ENCODE measurements at regions not wholly inside any gene's neighbourhood (a gene's known extent, or its start where the extent isn't known, plus 50 kb on each side); places are given as distances from the start of the nearest gene placed in this dataset.
"Not testable (repeated sequence)": the region's sequence is repeated elsewhere in the genome, so short reads cannot be mapped to it uniquely, and the experiment has no call there.

DNA sequence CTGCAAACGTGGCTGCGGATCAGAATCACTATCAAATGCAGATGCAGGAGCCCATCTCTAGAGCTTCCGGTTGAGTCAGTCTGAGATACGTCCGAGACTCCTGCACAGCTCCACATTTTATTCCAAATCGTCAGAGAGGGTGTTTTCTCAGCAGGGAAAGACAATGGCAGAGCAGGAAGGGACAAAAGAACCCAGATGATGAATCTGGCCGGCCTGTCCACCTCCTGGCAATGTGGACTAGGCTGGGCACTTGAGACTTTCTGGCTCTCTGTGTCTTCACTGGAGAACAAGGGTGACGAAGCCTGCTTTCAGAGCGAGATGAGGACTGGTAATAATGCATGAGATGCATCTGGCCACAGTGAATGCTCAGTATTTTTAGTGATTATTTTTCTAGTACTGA, 255.9 kb upstream of the MYT1L start:
- no peak for DNase-seq (ENCODE audit: low read depth)

DNA sequence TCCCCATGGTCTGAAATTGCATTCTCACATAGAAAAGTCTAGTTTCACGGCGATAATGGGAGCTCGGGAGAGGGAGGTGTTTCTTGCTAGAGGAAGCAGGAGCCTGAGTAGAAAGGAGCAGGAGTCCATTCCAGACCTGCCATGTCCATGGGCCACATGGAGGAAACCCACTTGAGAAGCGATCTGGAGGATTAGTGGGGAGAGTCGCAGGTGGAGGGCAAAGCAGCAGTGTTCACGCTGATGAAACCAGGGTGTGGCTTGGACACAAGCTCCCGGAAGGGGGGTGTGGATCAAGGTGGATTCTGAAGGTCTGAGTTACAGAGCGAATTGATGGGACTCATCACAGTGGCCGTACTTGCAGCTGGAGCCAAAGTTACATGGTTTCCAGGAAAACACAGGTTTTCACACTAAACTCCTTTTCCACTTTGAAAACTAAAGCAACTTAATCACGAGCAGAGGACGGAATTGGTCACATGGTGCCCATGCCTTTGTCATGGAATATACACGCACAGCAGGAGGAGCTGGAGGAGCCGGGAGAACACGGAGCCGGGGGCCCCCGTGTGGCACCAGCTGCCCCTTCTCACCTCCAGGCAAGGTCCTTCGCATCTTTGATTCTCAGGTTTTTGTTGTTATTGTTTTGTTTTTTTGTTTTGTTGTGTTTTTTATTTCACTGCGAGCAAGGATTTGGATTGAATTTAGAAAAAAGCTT, 255.1 kb upstream of the MYT1L start:
- DNase-seq (ENCODE audit: low read depth) = no peak

DNA sequence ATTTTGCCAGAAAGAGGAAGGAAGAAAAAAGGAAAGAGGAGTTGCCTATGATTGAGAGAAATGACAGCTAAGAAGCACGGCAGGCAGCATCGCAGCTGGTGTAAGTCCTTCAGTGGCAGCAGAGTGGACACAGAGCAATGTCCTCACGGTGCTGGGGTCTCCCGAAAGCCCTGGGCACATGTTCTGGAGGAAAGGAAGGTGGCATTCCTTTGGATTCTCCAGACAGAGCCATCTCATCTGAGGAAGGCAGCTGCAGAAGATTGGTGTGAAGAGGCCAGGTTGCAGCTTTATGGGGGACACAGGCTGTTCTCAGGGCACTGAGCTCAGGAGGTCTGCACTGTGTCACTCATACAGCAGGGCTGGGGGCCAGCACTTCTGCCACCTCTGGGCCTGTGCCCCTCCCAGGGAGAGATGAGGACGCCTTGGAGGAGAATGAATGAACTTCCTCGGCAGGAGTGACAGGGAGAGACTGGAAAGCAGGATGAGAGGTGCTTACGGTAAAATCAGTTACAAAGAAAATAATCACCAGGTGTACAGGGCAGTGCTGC, 252.0 kb upstream of the MYT1L start:
- no peak for DNase-seq (ENCODE audit: low read depth)

DNA sequence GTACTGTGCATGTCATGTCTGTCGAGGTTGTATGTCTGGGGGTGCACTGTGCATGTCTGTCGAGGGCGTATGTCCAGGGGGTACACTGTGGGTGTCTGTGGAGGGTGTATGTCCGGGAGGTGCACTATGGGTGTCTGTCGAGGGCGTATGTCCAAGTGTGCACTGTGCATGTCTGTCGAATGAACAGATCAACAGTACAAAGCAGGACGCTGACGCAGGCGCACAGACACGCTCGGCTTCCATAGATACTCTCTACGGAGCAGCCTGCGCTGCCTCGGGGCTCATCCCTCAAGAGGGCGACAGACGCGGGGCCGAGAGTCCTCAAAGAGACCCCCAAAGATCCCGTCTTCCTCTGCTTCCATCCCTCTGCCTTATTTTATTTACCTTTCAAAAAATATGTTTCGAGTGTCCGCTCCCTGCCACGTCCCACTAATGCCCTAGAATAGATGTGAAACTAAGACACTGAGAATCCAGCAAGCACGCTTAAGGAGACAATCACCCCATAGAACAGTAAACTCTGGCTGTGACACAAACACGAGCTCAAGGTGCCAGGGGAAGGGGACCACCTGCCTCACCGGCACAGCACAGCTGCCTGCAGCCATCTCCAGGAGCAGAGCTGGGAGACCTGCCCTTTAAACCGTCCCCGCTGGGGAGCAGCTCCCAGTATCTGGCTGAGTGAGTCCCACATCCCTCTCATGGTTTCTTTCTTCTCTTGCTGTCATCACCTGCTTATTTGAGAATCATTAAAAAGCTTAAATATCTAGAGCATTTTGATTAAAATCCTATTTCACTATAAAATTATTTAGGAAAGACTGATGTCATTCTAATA, 250.5 kb upstream of the MYT1L start:
- DNase-seq (ENCODE audit: low read depth) = no peak

DNA sequence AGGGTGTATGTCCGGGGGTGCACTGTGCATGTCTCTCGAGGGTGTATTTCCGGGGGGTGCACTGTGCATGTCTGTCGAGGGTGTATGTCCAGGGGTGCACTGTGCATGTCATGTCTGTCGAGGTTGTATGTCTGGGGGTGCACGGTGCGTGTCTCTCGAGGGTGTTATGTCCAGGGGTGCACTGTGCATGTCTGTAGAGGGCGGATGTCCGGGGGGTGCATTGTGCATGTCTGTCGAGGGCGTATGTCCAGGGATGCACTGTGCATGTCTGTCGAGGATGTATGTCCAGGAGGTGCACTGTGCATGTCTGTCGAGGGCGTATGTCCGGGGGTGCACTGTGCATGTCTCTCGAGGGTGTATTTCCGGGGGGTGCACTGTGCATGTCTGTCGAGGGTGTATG, 249.8 kb upstream of the MYT1L start:
- DNase-seq (ENCODE audit: low read depth) = not testable (repeated sequence)

DNA sequence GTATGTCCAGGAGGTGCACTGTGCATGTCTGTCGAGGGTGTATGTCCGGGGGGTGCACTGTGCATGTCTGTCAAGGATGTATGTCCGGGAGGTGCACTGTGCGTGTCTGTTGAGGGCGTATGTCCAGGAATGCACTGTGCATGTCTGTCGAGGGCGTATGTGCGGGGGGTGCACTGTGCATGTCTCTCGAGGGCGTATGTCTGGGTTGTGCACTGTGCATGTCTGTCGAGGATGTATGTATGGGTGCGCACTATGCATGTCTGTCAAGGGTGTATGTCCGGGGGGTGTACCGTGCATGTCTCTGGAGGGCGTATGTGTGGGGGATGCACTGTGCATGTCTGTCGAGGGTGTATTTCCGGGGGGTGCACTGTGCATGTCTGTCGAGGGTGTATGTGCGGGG, 249.3 kb upstream of the MYT1L start:
- DNase-seq (ENCODE audit: low read depth) = no peak

DNA sequence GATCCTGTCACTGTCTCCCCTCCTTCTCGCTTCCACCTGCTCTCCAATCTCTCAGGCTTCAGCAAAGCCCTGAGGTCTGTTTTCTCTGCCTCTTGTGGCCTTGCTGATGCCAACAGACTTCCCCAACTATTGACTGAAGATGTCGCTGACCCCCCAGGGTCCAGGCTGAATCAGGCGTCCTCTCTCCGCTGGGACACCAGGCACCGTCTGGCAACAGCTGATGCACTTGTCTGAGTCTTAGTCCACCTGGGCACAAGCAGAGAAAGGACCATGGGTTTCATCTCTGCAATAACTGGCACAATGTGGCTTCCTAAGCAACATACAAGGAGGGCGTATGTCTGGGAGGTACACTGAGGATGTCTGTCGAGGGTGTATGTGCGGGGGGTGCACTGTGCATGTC, 248.7 kb upstream of the MYT1L start:
- DNase-seq (ENCODE audit: low read depth) = no peak

DNA sequence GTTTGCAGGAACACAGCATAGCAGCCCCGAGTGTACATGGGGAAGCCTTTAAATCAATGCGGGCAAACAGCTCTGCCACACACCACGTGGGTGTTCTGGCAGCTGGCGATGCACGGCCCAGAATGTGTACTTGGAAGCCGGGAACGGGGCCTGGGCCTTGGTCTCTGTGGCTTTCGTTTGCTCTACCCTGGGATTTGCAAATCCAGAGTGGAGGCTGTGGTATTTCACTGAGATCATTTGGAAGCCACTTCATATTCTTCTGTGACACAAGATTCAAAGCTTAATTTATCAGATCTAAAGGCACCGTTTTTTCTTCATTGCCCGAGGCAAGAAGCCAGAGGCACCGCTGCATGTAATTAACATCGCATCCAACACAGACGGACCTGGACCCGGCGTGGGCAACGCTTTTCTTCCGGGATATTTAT, 246.3 kb upstream of the MYT1L start:
- DNase-seq (ENCODE audit: low read depth) = no peak

DNA sequence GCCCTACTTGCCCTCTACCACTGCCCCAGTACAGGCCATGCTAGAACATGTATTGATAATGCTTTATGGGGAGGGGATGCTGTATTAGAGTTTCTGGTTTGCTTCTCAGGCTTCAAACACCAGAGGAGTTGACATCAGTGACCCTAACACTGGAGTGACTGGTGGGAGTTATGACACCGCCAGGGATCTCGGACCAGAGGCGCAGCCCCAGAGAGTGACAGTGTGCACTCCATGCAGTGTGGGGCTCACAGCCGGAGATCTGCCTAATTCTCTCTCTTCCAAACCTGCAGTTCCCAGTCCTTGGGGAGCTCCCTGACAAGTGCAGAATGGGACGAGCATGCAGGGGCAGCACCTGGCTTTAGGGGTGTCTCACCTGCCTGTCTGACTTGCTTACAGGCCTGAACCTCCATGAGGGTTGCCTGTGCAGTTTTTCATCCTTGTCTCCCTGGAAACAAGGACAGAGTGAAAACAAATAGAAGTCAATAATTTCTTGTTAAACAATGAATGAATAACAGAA, 244.9 kb upstream of the MYT1L start:
- no peak for DNase-seq (ENCODE audit: low read depth)

DNA sequence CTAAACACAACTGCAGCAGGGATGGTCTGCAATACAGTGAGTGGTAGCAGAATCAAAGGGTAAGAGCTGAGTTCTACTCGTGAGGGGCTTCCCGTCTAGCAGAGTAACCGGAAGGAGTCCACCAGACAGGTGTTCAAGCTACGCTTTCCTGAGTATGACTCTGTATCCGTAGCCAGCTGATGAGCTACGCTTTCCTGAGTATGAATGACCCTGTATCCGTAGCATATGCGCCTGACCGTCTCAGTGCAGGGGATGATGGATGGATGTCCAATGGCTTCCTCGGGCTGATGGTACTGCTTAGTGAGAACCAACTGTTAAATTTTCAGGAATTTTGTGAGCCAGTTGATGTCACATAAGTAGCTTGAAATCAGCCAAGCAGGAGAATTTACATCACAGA, 244.1 kb upstream of the MYT1L start:
- DNase-seq (ENCODE audit: low read depth) = no peak

DNA sequence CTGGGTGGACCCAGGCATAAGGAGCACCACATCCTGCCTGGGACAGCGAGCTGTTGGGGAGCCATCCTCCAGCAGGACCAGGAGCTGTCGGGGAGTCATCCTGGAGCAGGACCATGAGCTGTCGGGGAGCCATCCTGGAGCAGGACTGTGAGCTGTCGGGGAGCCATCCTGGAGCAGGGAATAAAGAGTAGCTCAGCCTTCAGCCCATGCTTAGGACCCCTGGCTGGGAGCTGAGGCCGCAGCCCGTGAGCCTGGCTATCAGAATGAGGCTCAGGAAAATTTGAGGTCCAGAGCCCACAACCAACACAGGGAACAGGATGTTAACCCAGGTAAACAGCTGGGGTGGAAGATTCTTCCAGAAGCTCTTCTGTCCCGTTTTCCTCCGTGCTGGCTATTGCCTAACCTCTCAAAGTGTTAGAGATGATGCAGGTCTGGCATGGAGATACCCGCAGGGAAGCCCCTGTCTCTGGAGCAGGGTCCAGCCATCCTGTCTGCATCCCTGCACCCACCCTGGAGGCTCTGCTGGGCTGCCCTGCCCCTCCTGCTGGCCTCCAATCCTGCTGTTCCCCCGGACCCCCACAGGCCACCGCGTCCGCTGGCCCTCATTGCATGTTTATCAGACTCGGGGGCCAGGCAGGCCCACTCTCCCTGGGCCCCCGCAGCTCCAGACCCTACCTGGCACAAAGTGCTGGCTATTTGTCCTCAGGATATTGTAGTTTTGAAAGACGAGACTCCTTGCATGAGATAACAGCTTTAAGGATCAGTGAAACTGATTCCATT, 243.5 kb upstream of the MYT1L start:
- no peak for DNase-seq (ENCODE audit: low read depth)

DNA sequence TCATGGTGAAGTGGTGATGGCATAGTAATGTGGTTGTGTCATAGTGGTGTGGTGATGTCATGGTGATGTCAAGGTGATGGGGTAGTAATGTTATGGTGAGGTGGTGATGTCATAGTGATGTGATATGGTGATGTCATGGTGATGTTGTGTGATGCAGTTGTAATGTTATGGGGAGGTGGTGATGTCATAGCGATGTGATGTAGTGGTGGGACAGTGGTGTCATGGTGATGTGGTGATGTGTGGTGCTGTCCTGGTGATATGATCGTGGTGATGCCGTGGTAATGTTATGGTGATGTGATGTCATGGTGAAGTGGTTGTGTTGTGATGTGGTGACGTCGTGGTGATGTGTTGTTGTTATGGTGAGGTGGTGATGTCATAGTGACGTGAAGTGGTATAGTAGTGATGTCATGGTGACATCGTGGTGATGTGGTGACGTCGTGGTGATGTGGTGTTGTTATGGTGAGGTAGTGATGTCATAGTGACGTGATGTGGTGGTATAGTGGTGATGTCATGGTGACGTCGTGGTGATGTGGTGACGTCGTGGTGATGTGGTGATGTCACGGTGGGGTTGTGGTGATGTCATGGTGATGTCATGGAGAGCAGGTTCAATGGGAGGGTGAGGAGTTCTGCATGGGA, 242.7 kb upstream of the MYT1L start:
- no peak for DNase-seq (ENCODE audit: low read depth)

DNA sequence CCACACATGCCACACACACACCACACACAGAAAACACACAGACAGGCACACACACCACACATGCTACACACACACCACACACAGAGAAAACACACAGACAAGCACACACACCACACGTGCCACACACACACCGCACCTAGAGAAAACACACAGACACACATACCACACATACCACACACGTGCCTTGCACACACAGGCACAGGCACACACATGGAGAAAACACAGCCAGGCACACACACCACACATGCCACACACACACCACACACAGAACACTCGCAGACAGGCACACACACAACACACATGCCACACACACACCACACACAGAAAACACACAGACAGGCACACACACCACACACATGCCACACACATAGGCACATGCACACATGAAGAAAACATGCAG, 242.1 kb upstream of the MYT1L start:
- no peak for DNase-seq (ENCODE audit: low read depth)

DNA sequence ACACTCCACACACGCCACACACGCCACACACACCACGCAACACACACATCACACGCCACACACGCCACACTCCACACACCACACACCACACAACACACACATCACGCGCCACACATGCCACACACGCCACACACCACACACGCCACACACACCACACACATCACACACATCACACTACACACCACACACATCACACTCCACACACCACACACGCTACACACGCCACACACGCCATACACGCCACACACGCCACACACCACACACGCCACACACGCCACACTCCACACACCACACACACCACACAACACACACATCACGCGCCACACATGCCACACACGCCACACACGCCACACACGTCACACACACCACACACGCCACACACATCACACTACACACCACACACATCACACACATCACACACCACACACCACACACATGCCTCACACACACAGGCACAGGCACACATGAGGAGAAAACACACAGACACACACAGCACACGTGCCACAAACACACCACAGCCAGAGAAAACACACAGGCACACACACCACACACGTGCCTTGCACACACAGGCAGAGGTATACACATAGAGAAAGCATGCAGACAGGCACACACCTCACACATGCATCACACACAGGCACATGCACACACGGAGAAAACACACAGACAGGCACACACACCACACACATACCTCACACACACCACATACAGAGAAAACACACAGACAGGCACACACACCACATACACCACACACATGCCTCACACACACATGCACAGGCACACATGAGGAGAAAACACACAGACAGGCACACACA, 241.5 kb upstream of the MYT1L start:
- no peak for DNase-seq (ENCODE audit: low read depth)

DNA sequence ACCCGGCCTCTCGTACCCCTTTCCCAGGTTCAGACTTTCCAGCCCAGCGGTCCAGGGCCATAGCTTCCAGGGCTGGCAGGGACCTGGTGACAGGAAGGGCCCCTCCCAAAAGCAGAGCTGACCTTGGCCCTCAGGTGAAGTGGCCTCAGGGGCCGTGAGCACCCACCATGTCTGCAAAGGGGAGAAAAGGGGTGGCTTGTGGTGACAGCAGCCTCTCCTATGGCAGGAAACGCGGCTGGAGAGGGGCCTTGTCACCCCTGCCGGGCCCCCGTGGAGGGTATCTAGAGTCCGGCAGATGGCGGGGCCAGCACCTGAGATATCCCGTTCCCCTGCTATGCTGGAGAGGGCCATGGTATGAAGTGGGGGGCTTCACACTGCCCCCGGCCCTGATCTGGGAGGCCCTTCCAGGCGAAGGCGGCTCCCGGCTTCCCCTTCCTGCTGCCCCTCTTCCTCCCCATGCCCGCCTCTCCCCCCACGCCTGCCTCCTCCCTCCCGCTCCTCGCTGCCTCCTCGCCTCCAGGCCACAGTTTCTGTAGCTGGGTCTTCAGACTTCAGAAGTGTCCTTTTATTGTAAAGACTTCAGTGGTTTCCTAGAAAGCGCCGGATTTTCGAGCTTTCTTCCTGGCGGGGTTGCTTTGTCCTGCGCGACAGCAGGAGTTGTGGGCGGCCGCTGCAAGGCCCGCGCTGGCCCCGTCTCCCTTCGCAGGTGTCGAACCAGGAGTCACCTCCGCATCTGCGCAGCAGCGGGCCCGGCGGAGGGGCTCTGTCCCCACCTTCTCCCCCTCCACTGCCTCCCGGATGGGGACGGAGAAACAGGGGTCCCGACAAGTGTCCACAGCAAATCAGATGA, 240.5 kb upstream of the MYT1L start:
- DNase-seq (ENCODE audit: low read depth) = no peak

DNA sequence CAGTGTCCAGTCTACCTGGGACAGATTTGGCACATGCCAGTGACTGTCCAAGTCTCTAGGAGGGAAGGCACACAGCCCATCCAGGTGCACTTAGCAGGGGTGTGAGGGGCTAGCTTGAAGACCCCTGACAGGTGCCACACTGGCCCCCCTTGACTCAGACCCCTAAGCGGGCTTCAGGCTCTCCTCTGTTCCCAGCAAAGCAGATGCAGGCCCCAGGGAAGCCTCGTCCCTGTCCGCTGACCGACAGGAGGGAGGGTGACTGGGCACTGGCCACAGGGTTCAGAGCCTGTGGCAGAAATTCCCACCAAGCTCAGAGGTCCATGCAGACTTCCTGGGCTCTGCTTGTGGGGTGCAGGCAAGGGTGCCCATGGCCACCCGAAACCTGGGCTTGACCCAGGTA, 239.8 kb upstream of the MYT1L start:
- DNase-seq (ENCODE audit: low read depth) = no peak

DNA sequence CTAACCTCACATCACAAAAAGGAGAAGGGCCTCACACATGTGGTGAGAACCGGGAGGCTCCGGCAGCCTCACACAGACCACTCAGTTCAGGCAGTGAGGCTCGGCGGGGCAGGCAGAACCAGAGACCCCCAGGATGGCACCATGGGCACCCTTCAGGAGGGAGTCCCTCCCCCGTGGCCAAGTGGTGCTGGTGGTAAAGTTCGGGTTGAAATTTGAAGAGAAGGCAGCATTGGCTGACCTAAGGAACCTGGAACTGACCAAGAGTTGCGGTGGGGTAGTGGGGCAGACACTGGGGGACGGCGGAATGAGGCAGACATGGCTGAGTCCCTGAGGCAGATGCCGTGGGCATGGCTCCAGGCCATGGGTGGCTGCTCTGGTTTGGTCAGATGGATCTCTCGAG, 239.3 kb upstream of the MYT1L start:
- DNase-seq (ENCODE audit: low read depth) = no peak

DNA sequence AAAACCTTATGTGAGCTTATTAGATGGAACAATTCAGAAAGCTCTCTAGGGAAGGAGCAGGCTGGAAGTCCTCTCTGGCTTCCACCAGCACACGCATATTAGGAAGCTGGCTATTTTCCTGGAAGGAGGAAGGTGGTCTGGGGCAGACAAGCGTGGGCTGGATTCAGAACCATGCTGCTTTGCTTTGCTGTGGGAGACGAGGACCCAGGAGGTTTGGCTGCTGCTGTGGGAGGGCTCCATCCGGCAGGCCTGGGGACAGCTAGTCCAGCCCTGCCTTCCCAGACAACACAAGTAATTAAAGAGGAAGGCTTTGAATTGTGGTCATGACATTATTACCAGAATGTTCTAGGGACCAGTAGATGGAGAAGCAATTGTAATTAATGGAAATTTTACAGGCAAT, 238.8 kb upstream of the MYT1L start:
- DNase-seq (ENCODE audit: low read depth) = no peak

DNA sequence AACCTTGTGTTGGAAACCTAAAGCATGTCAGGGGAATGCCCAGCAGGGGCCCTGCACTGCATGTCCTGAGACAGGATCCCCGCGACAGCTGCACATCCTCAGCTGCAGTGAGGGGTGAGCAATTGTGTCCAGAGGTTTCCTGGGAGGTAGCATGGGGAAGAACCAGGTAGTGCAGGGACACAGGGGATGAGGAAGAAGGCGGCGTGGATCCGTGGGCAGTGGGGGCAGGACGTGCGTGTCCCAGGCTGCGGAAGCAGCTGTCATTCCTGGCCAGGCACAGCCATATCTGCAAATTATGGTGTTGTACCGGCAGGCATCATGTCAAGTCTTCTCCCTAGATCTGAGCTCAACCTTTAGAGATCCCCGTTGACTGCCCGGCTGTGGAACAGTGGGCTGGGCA, 238.2 kb upstream of the MYT1L start:
- DNase-seq (ENCODE audit: low read depth) = no peak

DNA sequence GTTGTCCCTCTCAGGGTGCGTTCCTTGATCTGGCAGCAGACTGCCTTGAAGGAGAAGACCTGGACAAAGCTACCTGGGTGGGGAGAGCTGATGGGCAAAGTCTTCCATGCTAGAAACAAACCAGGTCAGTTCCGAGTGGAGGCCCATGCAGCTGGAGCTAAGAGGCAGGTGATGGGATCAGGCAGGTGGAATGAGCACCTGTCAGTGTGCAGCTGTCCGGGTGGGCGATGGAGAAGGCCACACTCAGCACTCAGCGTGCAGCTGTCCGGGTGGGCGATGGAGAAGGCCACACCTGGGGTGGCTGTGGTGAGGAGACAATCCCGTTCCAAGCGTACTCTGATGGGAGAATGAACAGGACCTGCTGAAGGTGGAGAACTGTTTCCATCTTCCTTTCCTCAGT, 237.3 kb upstream of the MYT1L start:
- DNase-seq (ENCODE audit: low read depth) = no peak
